Skin epidermis (tissue), 12 donors: ENCODE measurements at regions not wholly inside any gene's neighbourhood (a gene's known extent, or its start where the extent isn't known, plus 50 kb on each side); places are given as distances from the start of the nearest gene placed in this dataset.
"Not testable (repeated sequence)": the region's sequence is repeated elsewhere in the genome, so short reads cannot be mapped to it uniquely, and the experiment has no call there.

Experiments used
- H3K27ac ChIP-seq, 21 experiments: fragments of 200-600 bp; sonication (generic) in 11 of 21; one replicate each; pipeline ENCODE4 v1.5.0; 2020; ENCODE audit warnings: mild to moderate bottlenecking in 3 of 21, inconsistent platforms in 2 of 21, moderate library complexity in 2 of 21
- H3K4me3 ChIP-seq, 7 experiments: fragments of 200-600 bp; sonication (generic) in 2 of 7; one replicate each; pipeline ENCODE4 v1.5.0; 2020; ENCODE audit warnings: inconsistent platforms in 2 of 7, mild to moderate bottlenecking in 2 of 7, moderate library complexity in 1 of 7

- not testable (repeated sequence) for H3K27ac ChIP-seq, H3K4me3 ChIP-seq
Observed at GRCh38 chr16:29578898-29579297, 72.7 kb upstream of the NPIPB12 start.

DNA sequence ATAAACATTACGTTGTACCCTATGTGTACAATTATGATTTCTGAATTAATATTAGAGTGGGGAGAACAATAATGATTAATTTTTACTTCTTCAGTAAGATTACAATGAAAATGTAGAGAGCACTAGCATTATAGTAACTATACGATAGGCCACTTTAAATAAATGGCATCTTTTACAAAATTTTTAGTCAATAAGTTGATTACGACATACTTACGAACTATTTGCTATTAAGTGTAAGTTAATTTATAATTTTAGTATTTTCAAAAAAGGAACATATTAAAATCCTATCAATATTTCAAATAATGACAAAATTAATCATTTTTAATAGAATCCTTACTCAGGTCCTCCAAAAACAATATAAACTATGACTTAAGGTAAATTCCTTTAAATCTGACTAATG, 75.6 kb upstream of the NPIPB12 start:
- not testable (repeated sequence) for H3K27ac ChIP-seq, H3K4me3 ChIP-seq

DNA sequence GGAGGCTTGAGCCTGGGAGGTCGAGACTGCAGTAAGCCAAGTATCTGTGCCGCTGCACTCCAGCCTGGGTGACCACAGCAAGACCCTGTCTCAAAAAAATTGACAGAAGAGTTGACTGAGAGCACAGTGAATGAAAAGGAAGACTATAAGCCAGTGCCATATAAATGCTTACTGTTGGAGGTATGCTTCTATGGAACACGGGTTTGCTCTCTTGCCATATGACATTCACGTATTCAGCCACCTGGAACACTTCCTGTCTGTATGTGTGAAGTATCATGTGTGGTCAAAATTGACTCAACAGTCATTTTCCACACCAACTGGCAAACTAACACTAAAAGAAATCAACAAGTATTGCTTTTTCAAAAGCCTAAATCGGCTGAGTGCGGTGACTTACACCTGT, 71.1 kb upstream of the SPN start:
- H3K27ac ChIP-seq, H3K4me3 ChIP-seq: not testable (repeated sequence)

- H3K27ac ChIP-seq = peak overlapping the region; percentile 78 to 98 (median 93)
- peak overlapping the region; percentile 49 to 73 (median 60) for H3K4me3 ChIP-seq
Observed at GRCh38 chr16:29594269-29594925, 68.7 kb upstream of the SPN start.

- Histone ChIP-seq H3K27ac (peak overlapping the region; percentile 78 to 98 (median 93)), H3K4me3 (peak overlapping the region; percentile 49 to 73 (median 60))
Observed at GRCh38 chr16:29594926-29595838, 67.9 kb upstream of the SPN start.

DNA sequence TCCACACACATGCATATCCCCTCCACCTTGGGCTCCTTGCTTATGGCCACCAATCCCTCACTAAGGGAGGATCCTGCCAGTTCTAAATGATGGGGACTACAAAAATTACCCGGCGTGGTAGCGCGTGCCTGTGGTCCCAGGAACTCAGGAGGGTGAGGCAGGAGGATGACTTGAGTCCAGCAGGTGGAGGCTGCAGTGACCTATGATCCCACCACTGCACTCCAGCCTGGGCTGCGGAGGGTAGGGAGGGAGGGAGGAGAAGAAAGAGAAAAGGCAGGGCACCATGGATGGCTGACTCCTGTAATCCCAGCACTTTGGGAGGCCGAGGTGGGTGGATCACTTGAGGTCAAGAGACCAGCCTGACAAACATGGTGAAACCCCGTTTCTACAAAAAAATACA, 66.0 kb upstream of the SPN start:
- H3K4me3 ChIP-seq, H3K27ac ChIP-seq: not testable (repeated sequence)

DNA sequence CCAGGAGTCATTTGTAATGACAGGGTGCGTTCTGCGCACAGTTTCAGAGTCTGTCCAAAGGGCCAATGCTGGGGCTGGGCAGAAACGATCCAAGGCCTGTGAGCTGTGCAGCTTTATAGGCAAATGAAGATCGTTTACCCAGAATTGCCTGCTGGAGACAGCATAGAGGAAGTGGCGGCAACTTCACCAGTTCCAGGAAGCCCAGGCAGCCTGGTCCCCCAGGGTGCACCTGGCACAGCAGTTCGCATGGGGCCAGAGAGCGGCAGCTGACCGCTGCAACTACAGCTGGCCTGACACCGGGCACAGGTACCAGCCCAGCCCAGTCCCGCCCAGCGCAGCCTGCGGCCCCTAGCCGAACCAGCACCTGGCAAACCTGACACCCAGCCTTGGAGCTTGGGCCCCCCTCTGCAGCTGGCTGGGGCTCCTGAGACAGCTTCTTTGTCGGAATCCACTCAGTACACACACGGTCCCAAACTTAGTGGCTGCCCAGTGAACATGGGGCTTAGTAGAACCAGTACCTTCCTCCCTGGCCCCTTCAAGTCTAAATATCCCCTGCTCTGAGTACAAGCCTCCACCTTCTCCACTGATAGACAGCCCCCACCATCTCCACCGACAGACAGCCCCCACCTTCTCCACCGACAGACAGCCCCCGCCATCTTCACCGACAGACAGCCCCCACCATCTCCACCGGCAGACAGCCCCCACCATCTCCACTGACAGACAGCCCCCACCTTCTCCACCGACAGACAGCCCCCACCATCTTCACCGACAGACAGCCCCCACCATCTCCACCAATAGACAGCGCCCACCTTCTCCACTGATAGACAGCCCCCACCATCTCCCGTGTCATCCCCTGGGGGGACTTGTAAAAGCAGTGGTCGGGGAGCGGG, 62.7 kb upstream of the SPN start:
- Histone ChIP-seq H3K4me3 (peak overlapping the region in 2 of 7 experiments; percentile 9 to 14), H3K27ac (peak overlapping the region in 15 of 21 experiments; percentile 16 to 90 (median 72))

DNA sequence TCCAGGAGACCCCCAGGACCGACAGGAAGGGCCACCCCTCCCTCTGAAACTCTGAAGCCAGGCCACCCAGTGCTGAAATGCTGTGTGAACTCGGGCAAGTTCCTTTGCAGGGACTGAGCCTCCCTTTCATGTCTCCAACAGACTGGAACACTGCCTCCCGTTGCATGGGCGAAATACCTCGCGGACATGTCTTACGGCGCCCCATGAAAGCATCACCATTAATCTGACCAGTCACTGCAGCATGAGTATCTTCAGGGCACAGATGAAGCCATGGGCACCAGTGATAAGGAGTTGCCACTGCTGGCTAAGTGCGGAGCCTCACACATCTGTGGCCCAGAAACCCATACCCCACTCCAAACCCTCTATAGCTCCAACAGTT, 60.8 kb upstream of the SPN start:
- H3K4me3 ChIP-seq = not testable (repeated sequence)
- H3K27ac ChIP-seq = peak overlapping the region in 2 of 21 experiments; percentile 25 to 35

DNA sequence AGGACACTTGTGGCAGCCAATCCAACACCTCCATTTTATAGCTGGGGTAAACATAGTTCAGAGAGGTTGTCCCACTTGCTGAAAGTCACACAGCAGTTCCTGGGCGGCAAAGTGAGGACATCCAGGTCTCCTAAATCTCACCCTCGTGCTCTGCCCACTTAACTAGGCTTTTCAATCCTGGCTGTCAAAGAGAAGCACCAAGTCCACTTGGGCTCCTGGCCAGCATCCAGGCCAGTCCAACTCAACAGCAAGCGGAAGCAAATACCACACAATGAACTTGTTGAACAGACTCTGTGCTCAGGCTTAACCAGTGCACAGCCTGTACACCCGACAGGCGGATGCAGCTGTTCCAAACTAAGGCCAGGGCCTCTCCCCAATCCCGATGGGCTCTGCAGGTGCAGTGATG, 60.4 kb upstream of the SPN start:
- H3K27ac ChIP-seq = peak overlapping the region in 1 of 21 experiments; percentile 25
- not testable (repeated sequence) for H3K4me3 ChIP-seq

- H3K4me3 ChIP-seq = not testable (repeated sequence)
- peak overlapping the region in 6 of 21 experiments; percentile 7 to 41 (median 28) for H3K27ac ChIP-seq
Observed at GRCh38 chr16:29604631-29605549, 58.2 kb upstream of the SPN start.

- H3K4me3 ChIP-seq = not testable (repeated sequence)
- H3K27ac ChIP-seq = peak overlapping the region in 1 of 21 experiments; percentile 41
Observed at GRCh38 chr16:29605593-29606205, 57.3 kb upstream of the SPN start.

GRCh38 chr16:29606669-29607427, 56.2 kb upstream of the SPN start:
- H3K27ac ChIP-seq = peak overlapping the region in 1 of 21 experiments; percentile 8

DNA sequence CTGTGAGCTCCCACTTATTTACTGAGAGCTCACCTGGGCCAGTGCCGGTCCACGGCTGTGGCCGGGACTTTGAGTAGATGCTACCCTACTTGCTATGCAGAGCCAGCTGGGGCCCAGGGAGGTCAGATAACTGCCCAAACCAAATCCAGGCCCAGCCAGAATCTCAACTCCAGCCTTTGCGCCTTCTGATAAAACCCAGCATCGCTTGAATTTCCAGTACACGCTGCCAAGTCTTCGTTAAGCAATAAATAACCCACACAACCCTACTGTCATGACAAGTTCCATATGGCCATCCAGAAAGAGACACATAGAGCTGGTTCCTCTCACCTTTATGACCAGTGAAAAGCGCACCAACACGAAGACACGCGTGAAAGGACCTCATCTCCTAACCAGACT, 55.6 kb upstream of the SPN start:
- peak overlapping the region in 1 of 21 experiments; percentile 8 for H3K27ac ChIP-seq
- not testable (repeated sequence) for H3K4me3 ChIP-seq

More at GRCh38 chr16:29606669-29607427, 56.2 kb upstream of the SPN start:
- H3K4me3 ChIP-seq = not testable (repeated sequence)

DNA sequence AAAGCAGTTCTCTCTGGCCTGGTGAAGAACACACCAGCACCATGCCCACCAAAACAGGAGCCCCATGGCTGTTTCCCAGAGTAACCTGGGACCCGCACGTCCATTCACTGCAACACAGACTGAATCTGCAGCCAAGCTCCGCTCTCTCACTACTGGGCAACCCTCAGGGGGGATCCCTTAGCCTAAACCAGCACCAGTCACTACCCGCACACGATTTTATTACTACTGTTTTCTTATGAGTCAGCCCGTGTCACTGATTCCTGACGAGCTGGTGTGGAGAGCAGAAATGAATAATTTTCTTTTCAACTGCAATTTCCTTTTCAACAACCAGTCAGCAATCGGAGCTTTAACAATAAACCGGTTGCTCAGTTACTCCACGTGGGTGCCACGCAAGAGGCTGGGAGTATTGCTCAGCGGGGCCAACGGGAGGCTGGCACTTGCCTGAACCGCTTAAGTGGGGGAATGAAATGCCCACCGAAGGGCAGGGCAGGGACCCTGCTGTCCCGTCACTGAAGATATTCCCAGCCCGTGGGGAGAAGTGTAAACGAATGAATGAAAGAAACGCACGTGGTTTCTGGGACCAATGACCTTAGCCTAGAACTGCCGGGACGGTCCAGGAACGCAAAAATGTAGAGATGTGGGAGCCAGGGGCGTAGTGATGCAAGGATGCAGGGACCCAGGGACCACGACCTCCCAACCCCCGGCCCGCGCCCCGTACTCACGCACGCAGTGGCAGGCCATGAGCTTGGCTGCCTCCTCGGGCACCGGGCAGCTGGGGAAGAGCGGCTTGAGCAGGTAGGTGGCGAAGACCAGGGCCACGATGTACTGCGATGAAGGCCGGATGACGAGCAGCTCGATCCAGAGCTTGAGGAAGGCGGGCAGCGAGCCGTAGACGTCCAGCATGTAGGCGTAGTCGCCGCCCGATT, 50.4 kb upstream of the SPN start:
- Histone ChIP-seq H3K4me3 (peak overlapping the region; percentile 37 to 84 (median 55)), H3K27ac (peak overlapping the region in 18 of 21 experiments; percentile 22 to 85 (median 70))
